BJ (cell line): ENCODE measurements at regions not wholly inside any gene's neighbourhood (a gene's known extent, or its start where the extent isn't known, plus 50 kb on each side); places are given as distances from the start of the nearest gene placed in this dataset.

ENCODE experiments used
- CTCF ChIA-PET: fragments of 350-600 bp; formaldehyde crosslinking; extraction: SDS; loops from one replicate; lab custom pipeline; 2021; ENCODE audit warnings: antibody characterized with exemption, inconsistent platforms; lab: Yijun Ruan, JAX
- POLR2A ChIA-PET: fragments of 300-600 bp; sonication (Branson Sonifier 250); formaldehyde crosslinking; extraction: SDS; loops from one replicate; lab custom pipeline; 2021; ENCODE audit warnings: antibody characterized with exemption; lab: Charles Lee
- DNase-seq: peaks from one replicate; pipeline ENCODE4 v3.0.0-alpha.2; 2011; ENCODE audit warnings: low read depth
- H3K27me3 ChIP-seq: 2 replicates; pipeline ENCODE4 v1.6.0; 2011; ENCODE audit warnings: low read length; ENCODE audit not compliant: control insufficient read depth, insufficient read depth
- H3K36me3 ChIP-seq: 2 replicates; pipeline ENCODE4 v1.5.1; 2011; ENCODE audit warnings: low read length; ENCODE audit not compliant: control insufficient read depth, insufficient read depth
- H3K4me3 ChIP-seq: 2 replicates; pipeline ENCODE4 v1.5.1; 2011; ENCODE audit warnings: low read depth, mild to moderate bottlenecking, control low read depth, low read length
- TF ChIP-seq, protein P1 (sequence below): IDR thresholded peaks from 2 replicates; pipeline ENCODE4 v1.5.1; 2011; ENCODE audit warnings: low read depth, mild to moderate bottlenecking, control low read depth, inconsistent platforms, low read length, moderate library complexity; ENCODE audit not compliant: insufficient read depth

GRCh38 chr2:9105601-9106337 is 100.8 kb upstream of the ASAP2 start:
- DNase-seq = no peak
- no peaks in the 10 kb centered on the region for H3K27me3 ChIP-seq
- POLR2A ChIA-PET = no interaction called here
- CTCF ChIA-PET = interaction anchor here (0.9 kb wide), 1 partner anchor 13 kb away, joined by 4 read pairs; no protein-coding TSS in a partner anchor
- no peak overlapping the region for H3K4me3 ChIP-seq
- no peaks in the 10 kb centered on the region for H3K36me3 ChIP-seq
- TF ChIP-seq, protein P1, sequence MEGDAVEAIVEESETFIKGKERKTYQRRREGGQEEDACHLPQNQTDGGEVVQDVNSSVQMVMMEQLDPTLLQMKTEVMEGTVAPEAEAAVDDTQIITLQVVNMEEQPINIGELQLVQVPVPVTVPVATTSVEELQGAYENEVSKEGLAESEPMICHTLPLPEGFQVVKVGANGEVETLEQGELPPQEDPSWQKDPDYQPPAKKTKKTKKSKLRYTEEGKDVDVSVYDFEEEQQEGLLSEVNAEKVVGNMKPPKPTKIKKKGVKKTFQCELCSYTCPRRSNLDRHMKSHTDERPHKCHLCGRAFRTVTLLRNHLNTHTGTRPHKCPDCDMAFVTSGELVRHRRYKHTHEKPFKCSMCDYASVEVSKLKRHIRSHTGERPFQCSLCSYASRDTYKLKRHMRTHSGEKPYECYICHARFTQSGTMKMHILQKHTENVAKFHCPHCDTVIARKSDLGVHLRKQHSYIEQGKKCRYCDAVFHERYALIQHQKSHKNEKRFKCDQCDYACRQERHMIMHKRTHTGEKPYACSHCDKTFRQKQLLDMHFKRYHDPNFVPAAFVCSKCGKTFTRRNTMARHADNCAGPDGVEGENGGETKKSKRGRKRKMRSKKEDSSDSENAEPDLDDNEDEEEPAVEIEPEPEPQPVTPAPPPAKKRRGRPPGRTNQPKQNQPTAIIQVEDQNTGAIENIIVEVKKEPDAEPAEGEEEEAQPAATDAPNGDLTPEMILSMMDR = no peak

GRCh38 chr2:9103663-9104277 is 100.3 kb upstream of the MBOAT2 start:
- POLR2A ChIA-PET = no interaction called here
- CTCF ChIA-PET = interaction anchor here (0.7 to 1.4 kb wide), 2 partner anchors 11 to 210 kb away, joined by 3 read pairs; no protein-coding TSS in a partner anchor
- no peaks in the 10 kb centered on the region for H3K36me3 ChIP-seq
- no peak overlapping the region for H3K4me3 ChIP-seq
- H3K27me3 ChIP-seq = no peaks in the 10 kb centered on the region
- TF ChIP-seq, protein P1 = no peak
- DNase-seq = no peak

- Histone ChIP-seq H3K4me3 (no peak overlapping the region), H3K36me3 (no peaks in the 10 kb centered on the region), H3K27me3 (no peaks in the 10 kb centered on the region)
- DNase-seq = no peak
- CTCF ChIA-PET = interaction anchor here (0.7 to 1.4 kb wide), 2 partner anchors 10 to 210 kb away, joined by 3 read pairs; no protein-coding TSS in a partner anchor
- POLR2A ChIA-PET = no interaction called here
- TF ChIP-seq, protein P1 = no peak
Measured at GRCh38 chr2:9102861-9103662, 99.6 kb upstream of the MBOAT2 start.

- POLR2A ChIA-PET = no interaction called here
- TF ChIP-seq, protein P1 = no peak
- CTCF ChIA-PET = no interaction called here
- no peaks in the 10 kb centered on the region for H3K36me3 ChIP-seq
- no peak for DNase-seq
- no peaks in the 10 kb centered on the region for H3K27me3 ChIP-seq
- no peak overlapping the region for H3K4me3 ChIP-seq
Measured at GRCh38 chr2:9101763-9102425, 98.4 kb upstream of the MBOAT2 start.
